HepG2 (cell line): ENCODE measurements at regions not wholly inside any gene's neighbourhood (a gene's known extent, or its start where the extent isn't known, plus 50 kb on each side); places are given as distances from the start of the nearest gene placed in this dataset.

ENCODE experiments used
- ARNTL ChIP-seq: sonication (generic); formaldehyde crosslinking; IDR thresholded peaks from 2 replicates; pipeline ENCODE4 v1.4.0; 2020; ENCODE audit warnings: mild to moderate bottlenecking, missing genetic modification reagents
- CC2D1A ChIP-seq: sonication (generic); formaldehyde crosslinking; IDR thresholded peaks from 2 replicates; pipeline ENCODE4 v1.8.1; 2023; ENCODE audit warnings: mild to moderate bottlenecking, missing genetic modification reagents
- MEIS1 ChIP-seq: sonication (generic); formaldehyde crosslinking; IDR thresholded peaks from 2 replicates; pipeline ENCODE4 v1.9.0; 2021; ENCODE audit warnings: mild to moderate bottlenecking, missing genetic modification reagents, moderate library complexity, borderline replicate concordance
- STAG1 ChIP-seq: sonication (generic); formaldehyde crosslinking; IDR thresholded peaks from 2 replicates; pipeline ENCODE4 v1.4.0; 2020; ENCODE audit warnings: missing genetic modification reagents
- ZFP37 ChIP-seq: sonication (generic); formaldehyde crosslinking; IDR thresholded peaks from 2 replicates; pipeline ENCODE4 v1.4.0; 2020; ENCODE audit warnings: missing genetic modification reagents, borderline replicate concordance
- TF ChIP-seq, protein P1 (sequence below): sonication (generic); formaldehyde crosslinking; IDR thresholded peaks from 2 replicates; pipeline ENCODE4 v1.4.0; 2020; ENCODE audit warnings: mild to moderate bottlenecking, missing genetic modification reagents
- TF ChIP-seq, protein P2 (sequence below): sonication (generic); formaldehyde crosslinking; IDR thresholded peaks from 2 replicates; pipeline ENCODE4 v1.8.1; 2022; ENCODE audit warnings: mild to moderate bottlenecking, missing genetic modification reagents
- TF ChIP-seq, protein P3 (sequence below): sonication (generic); formaldehyde crosslinking; IDR thresholded peaks from 2 replicates; pipeline ENCODE4 v1.5.1; 2020; ENCODE audit warnings: mild to moderate bottlenecking, missing genetic modification reagents
- TF ChIP-seq, protein P4 (sequence below): sonication (generic); formaldehyde crosslinking; IDR thresholded peaks from 2 replicates; pipeline ENCODE4 v1.8.0; 2022; ENCODE audit warnings: missing genetic modification reagents, mild to moderate bottlenecking, inconsistent platforms, borderline replicate concordance
- TF ChIP-seq, protein P5 (sequence below): sonication (generic); formaldehyde crosslinking; IDR thresholded peaks from 2 replicates; pipeline ENCODE4 v1.5.0; 2020; ENCODE audit warnings: mild to moderate bottlenecking, missing genetic modification reagents, moderate library complexity
- TF ChIP-seq, protein P6 (sequence below): IDR thresholded peaks from 2 replicates; pipeline ENCODE4 v1.6.1; 2016; ENCODE audit warnings: control low read depth

DNA sequence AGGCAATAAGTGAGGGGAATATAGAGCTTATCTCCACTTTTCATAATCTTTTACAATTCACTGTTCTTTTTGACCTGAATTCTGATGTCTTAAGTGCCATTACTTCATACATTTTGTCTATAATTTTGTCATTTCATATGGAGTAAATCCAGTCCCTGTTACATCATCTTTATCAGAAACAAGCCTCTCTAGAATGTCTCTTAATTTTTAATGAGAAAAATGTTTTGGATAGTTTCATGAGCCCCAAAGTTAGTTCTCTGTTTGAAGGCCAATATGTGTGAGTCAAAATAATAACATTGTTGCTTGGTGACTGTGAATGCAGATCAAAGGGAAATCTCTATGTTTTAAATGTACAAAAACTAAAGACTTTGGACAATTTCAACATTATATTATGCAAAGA is 329.6 kb upstream of the ARRDC3 start:
- TF ChIP-seq ZFP37 (CRISPR knock-in tag) (no peak), ARNTL (CRISPR knock-in tag) (no peak), MEIS1 (CRISPR knock-in tag) (no peak), CC2D1A (no peak), STAG1 (CRISPR knock-in tag) (no peak)
- TF ChIP-seq, protein P1, sequence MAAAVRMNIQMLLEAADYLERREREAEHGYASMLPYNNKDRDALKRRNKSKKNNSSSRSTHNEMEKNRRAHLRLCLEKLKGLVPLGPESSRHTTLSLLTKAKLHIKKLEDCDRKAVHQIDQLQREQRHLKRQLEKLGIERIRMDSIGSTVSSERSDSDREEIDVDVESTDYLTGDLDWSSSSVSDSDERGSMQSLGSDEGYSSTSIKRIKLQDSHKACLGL (CRISPR knock-in tag): no peak
- TF ChIP-seq, protein P2, sequence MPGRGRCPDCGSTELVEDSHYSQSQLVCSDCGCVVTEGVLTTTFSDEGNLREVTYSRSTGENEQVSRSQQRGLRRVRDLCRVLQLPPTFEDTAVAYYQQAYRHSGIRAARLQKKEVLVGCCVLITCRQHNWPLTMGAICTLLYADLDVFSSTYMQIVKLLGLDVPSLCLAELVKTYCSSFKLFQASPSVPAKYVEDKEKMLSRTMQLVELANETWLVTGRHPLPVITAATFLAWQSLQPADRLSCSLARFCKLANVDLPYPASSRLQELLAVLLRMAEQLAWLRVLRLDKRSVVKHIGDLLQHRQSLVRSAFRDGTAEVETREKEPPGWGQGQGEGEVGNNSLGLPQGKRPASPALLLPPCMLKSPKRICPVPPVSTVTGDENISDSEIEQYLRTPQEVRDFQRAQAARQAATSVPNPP (CRISPR knock-in tag): no peak
- TF ChIP-seq, protein P3, sequence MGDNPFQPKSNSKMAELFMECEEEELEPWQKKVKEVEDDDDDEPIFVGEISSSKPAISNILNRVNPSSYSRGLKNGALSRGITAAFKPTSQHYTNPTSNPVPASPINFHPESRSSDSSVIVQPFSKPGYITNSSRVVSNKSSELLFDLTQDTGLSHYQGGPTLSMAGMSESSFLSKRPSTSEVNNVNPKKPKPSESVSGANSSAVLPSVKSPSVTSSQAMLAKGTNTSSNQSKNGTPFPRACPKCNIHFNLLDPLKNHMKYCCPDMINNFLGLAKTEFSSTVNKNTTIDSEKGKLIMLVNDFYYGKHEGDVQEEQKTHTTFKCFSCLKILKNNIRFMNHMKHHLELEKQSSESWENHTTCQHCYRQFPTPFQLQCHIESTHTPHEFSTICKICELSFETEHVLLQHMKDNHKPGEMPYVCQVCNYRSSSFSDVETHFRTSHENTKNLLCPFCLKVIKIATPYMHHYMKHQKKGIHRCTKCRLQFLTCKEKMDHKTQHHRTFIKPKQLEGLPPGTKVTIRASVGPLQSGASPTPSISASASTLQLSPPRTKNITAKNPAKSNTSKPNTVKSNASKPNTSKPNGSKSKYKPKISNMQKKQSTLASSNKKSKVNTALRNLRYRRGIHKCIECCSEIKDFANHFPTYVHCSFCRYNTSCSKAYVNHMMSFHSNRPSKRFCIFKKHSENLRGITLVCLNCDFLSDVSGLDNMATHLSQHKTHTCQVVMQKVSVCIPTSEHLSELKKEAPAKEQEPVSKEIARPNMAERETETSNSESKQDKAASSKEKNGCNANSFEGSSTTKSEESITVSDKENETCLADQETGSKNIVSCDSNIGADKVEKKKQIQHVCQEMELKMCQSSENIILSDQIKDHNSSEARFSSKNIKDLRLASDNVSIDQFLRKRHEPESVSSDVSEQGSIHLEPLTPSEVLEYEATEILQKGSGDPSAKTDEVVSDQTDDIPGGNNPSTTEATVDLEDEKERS: no peak
- TF ChIP-seq, protein P4, sequence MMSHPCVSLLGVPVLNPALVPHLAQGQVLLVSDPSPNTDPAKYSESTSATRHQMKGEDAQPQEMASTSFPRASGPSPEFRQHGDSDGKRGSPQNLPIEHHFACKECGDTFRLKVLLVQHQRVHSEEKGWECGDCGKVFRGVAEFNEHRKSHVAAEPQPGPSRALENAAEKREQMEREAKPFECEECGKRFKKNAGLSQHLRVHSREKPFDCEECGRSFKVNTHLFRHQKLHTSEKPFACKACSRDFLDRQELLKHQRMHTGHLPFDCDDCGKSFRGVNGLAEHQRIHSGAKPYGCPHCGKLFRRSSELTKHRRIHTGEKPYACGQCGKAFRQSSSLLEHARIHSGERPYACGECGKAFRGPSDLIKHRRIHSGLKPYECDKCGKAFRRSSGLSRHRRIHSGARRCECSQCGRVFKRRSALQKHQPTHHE (CRISPR knock-in tag): no peak
- TF ChIP-seq, protein P5, sequence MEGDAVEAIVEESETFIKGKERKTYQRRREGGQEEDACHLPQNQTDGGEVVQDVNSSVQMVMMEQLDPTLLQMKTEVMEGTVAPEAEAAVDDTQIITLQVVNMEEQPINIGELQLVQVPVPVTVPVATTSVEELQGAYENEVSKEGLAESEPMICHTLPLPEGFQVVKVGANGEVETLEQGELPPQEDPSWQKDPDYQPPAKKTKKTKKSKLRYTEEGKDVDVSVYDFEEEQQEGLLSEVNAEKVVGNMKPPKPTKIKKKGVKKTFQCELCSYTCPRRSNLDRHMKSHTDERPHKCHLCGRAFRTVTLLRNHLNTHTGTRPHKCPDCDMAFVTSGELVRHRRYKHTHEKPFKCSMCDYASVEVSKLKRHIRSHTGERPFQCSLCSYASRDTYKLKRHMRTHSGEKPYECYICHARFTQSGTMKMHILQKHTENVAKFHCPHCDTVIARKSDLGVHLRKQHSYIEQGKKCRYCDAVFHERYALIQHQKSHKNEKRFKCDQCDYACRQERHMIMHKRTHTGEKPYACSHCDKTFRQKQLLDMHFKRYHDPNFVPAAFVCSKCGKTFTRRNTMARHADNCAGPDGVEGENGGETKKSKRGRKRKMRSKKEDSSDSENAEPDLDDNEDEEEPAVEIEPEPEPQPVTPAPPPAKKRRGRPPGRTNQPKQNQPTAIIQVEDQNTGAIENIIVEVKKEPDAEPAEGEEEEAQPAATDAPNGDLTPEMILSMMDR (CRISPR knock-in tag): no peak
- TF ChIP-seq, protein P6, sequence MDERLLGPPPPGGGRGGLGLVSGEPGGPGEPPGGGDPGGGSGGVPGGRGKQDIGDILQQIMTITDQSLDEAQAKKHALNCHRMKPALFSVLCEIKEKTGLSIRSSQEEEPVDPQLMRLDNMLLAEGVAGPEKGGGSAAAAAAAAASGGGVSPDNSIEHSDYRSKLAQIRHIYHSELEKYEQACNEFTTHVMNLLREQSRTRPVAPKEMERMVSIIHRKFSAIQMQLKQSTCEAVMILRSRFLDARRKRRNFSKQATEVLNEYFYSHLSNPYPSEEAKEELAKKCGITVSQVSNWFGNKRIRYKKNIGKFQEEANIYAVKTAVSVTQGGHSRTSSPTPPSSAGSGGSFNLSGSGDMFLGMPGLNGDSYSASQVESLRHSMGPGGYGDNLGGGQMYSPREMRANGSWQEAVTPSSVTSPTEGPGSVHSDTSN: no peak
